ENCODE measurements at regions not wholly inside any gene's neighbourhood (a gene's known extent, or its start where the extent isn't known, plus 50 kb on each side); places are given as distances from the start of the nearest gene placed in this dataset.

- no peak overlapping the region for H3K27ac ChIP-seq (ENCODE audit: insufficient read depth, low read length)
- ChIA-PET CTCF (interaction anchor here (0.6 kb wide), 1 partner anchor 8 kb away, joined by 3 read pairs; no protein-coding TSS in a partner anchor), POLR2A (ENCODE audit: unreplicated experiment) (no interaction called here)
- no peak overlapping the region for H2AK9ac ChIP-seq (replicated peaks; ENCODE audit: low read depth, low read length, poor library complexity)
- no peaks in the 10 kb centered on the region for H3K4me1 ChIP-seq (ENCODE audit: control insufficient read depth, insufficient read depth, low read length)
- no peaks in the 10 kb centered on the region for H3K27me3 ChIP-seq (ENCODE audit: control insufficient read depth, insufficient read depth, low read length)
- H2AFZ ChIP-seq (replicated peaks; ENCODE audit: low read length, poor library complexity): no peak overlapping the region
- in situ Hi-C loops (cut with MboI; ENCODE audit: low sequenced_read_pairs) (no loop called here), intact Hi-C loops (cut with micrococcal nuclease) (no loop called here), dilution Hi-C loops (cut with HindIII; ENCODE audit: low sequenced_read_pairs, unreplicated experiment) (no loop called here)
- no peak overlapping the region for H3K23ac ChIP-seq (ENCODE audit: low read depth, low read length)
- no peak overlapping the region for H3K56ac ChIP-seq (ENCODE audit: extremely low read depth, insufficient read depth, low read length)
- no peak overlapping the region for H4K5ac ChIP-seq (ENCODE audit: low read depth, low read length)
- H3K4me2 ChIP-seq (ENCODE audit: low read depth, low read length): no peak overlapping the region
- H3K9me3 ChIP-seq (ENCODE audit: control insufficient read depth, insufficient read depth, low read length): no peaks in the 10 kb centered on the region; the same call in 1 of the 2 replicates
- TF ChIP-seq ELK1 (IDR thresholded peaks at IDR 0.05; ENCODE audit: borderline replicate concordance, low read depth, low read length) (no peak), MAFK (IDR thresholded peaks at IDR 0.05; ENCODE audit: low read depth, low read length) (no peak), FOS (IDR thresholded peaks at IDR 0.05; ENCODE audit: low read depth, low read length) (no peak), RCOR1 (IDR thresholded peaks at IDR 0.05; ENCODE audit: insufficient replicate concordance, low read length) (no peak), SMC3 (IDR thresholded peaks at IDR 0.05; ENCODE audit: low read depth, low read length) (no peak), MAZ (IDR thresholded peaks at IDR 0.05; ENCODE audit: borderline replicate concordance, low read depth, low read length) (no peak), MXI1 (IDR thresholded peaks at IDR 0.05; ENCODE audit: borderline replicate concordance, low read depth, low read length) (no peak), BHLHE40 (IDR thresholded peaks at IDR 0.05; ENCODE audit: low read depth, low read length) (no peak), RFX5 (IDR thresholded peaks at IDR 0.05; ENCODE audit: low read depth, low read length) (no peak), POLR2A (IDR thresholded peaks at IDR 0.05; ENCODE audit: low read depth, low read length) (no peak), CHD1 (IDR thresholded peaks at IDR 0.05; ENCODE audit: low read depth, low read length) (no peak), RAD21 (IDR thresholded peaks at IDR 0.05; ENCODE audit: low read length) (no peak), CTCF (conservative IDR thresholded peaks at IDR 0.05; ENCODE audit: low read depth, low read length) (no peak)
- TF ChIP-seq, protein P1, sequence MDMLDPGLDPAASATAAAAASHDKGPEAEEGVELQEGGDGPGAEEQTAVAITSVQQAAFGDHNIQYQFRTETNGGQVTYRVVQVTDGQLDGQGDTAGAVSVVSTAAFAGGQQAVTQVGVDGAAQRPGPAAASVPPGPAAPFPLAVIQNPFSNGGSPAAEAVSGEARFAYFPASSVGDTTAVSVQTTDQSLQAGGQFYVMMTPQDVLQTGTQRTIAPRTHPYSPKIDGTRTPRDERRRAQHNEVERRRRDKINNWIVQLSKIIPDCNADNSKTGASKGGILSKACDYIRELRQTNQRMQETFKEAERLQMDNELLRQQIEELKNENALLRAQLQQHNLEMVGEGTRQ (IDR thresholded peaks at IDR 0.05; ENCODE audit: low read depth, low read length): no peak
- 41% methylated on average over 5 of the region's 7 CpGs; no CpG with 5 or more reads in 1 of the 2 experiments for WGBS, 2 experiments (ENCODE audit: extremely low coverage in 2 of 2, insufficient read length in 1 of 2)
- DNase-seq: no peak
- no peak overlapping the region for H3K4ac ChIP-seq (ENCODE audit: low read depth, low read length)
- H2BK5ac ChIP-seq (ENCODE audit: low read depth, low read length, poor library complexity, severe bottlenecking): no peak overlapping the region
- no peak overlapping the region for H2BK120ac ChIP-seq (ENCODE audit: low read depth, low read length)
- H3K9me1 ChIP-seq (ENCODE audit: insufficient read depth, low read length): no peaks in the 10 kb centered on the region
- no peak for ATAC-seq (ENCODE audit: low read depth)
- H2BK20ac ChIP-seq (ENCODE audit: low read depth, low read length): no peak overlapping the region
- H4K20me1 ChIP-seq (ENCODE audit: insufficient read depth, low read length): no peaks in the 10 kb centered on the region
- no peak overlapping the region for H2BK15ac ChIP-seq (ENCODE audit: low read depth, low read length)
- no peak overlapping the region for H4K91ac ChIP-seq (ENCODE audit: insufficient read depth, low read depth, low read length)
- H3K4me3 ChIP-seq (ENCODE audit: insufficient read depth, low read depth, low read length): no peak overlapping the region
- no peak overlapping the region for H3K9ac ChIP-seq (ENCODE audit: low read depth, low read length)
- no peak overlapping the region for H3K18ac ChIP-seq (ENCODE audit: low read depth, low read length)
- H3K14ac ChIP-seq (replicated peaks; ENCODE audit: low read depth, low read length): no peak overlapping the region
- no peak overlapping the region for H2AK5ac ChIP-seq (ENCODE audit: low read depth, low read length)
- no TSS peak for BruUV-seq (replicated peaks)
- H4K8ac ChIP-seq (ENCODE audit: low read depth in 2 of 2, low read length in 2 of 2): no peak overlapping the region
- no peaks in the 10 kb centered on the region for H3K36me3 ChIP-seq (ENCODE audit: control insufficient read depth, insufficient read depth, low read length)
- no peaks in the 10 kb centered on the region for H3K79me1 ChIP-seq (ENCODE audit: low read depth in 1 of 2, low read length in 2 of 2)
Observed at GRCh38 chr9:27712806-27713205, 139.5 kb upstream of the C9orf72 start.
